ENCODE measurements at regions not wholly inside any gene's neighbourhood (a gene's known extent, or its start where the extent isn't known, plus 50 kb on each side); places are given as distances from the start of the nearest gene placed in this dataset.

- no peaks in the 10 kb centered on the region for H3F3A ChIP-seq (ENCODE audit: insufficient read depth, low read length, poor library complexity, severe bottlenecking)
- no peak overlapping the region for H3K4me2 ChIP-seq (ENCODE audit: low read length)
- no peaks in the 10 kb centered on the region for H4K20me1 ChIP-seq (ENCODE audit: insufficient read depth)
- no peaks in the 10 kb centered on the region for H3K27me3 ChIP-seq (ENCODE audit: insufficient read depth, low read depth, low read length)
- no peak overlapping the region for H3K9ac ChIP-seq (ENCODE audit: low read length)
- H2AFZ ChIP-seq (ENCODE audit: low read depth, low read length): no peak overlapping the region
- no peaks in the 10 kb centered on the region for H3K9me2 ChIP-seq (ENCODE audit: insufficient read depth, low read length)
- no peak overlapping the region for H3K4me3 ChIP-seq (ENCODE audit: low read length)
- no peak overlapping the region for H3K27ac ChIP-seq (ENCODE audit: low read length)
- no peaks in the 10 kb centered on the region for H3K79me2 ChIP-seq (replicated peaks; ENCODE audit: insufficient read depth, low read length)
- H3K36me3 ChIP-seq (ENCODE audit: insufficient read depth, low read length): no peaks in the 10 kb centered on the region
- TF ChIP-seq SMC3 (conservative IDR thresholded peaks at IDR 0.05; ENCODE audit: poor library complexity) (no peak), TAF1 (IDR thresholded peaks at IDR 0.05; ENCODE audit: low read depth) (no peak), REST (IDR thresholded peaks at IDR 0.05; ENCODE audit: borderline replicate concordance) (no peak), EP300 (conservative IDR thresholded peaks at IDR 0.05; ENCODE audit: poor library complexity, severe bottlenecking) (no peak), RAD21 (conservative IDR thresholded peaks at IDR 0.05) (no peak), EZH2 (IDR thresholded peaks at IDR 0.05; ENCODE audit: borderline replicate concordance, insufficient read depth, low read length, poor library complexity, severe bottlenecking) (no peak), MXI1 (conservative IDR thresholded peaks at IDR 0.05; ENCODE audit: poor library complexity, severe bottlenecking) (no peak), POLR2AphosphoS5 (IDR thresholded peaks at IDR 0.05) (no peak), CTCF (IDR thresholded peaks at IDR 0.05; ENCODE audit: poor library complexity, severe bottlenecking) (no peak)
- H3K9me3 ChIP-seq (ENCODE audit: low read length): no peaks in the 10 kb centered on the region
Observed at GRCh38 chr3:6089780-6090179, 771.1 kb upstream of the GRM7 start.

GRCh38 chr3:6091262-6091661, 769.7 kb upstream of the GRM7 start:
- no peak overlapping the region for H3K4me2 ChIP-seq (ENCODE audit: low read length)
- H3K9me2 ChIP-seq (ENCODE audit: insufficient read depth, low read length): no peaks in the 10 kb centered on the region
- no peaks in the 10 kb centered on the region for H3K27me3 ChIP-seq (ENCODE audit: insufficient read depth, low read depth, low read length)
- no peaks in the 10 kb centered on the region for H3K9me3 ChIP-seq (ENCODE audit: low read length)
- H4K20me1 ChIP-seq (ENCODE audit: insufficient read depth): no peaks in the 10 kb centered on the region
- no peaks in the 10 kb centered on the region for H3K36me3 ChIP-seq (ENCODE audit: insufficient read depth, low read length)
- no peak overlapping the region for H2AFZ ChIP-seq (ENCODE audit: low read depth, low read length)
- H3F3A ChIP-seq (ENCODE audit: insufficient read depth, low read length, poor library complexity, severe bottlenecking): no peaks in the 10 kb centered on the region
- no peak overlapping the region for H3K27ac ChIP-seq (ENCODE audit: low read length)
- H3K79me2 ChIP-seq (replicated peaks; ENCODE audit: insufficient read depth, low read length): no peaks in the 10 kb centered on the region
- no peak for TF ChIP-seq REST (IDR thresholded peaks at IDR 0.05; ENCODE audit: borderline replicate concordance)
- no peak for TF ChIP-seq POLR2AphosphoS5 (IDR thresholded peaks at IDR 0.05)
- no peak for TF ChIP-seq CTCF (IDR thresholded peaks at IDR 0.05; ENCODE audit: poor library complexity, severe bottlenecking)
- no peak for TF ChIP-seq EP300 (conservative IDR thresholded peaks at IDR 0.05; ENCODE audit: poor library complexity, severe bottlenecking)
- TF ChIP-seq RAD21 (conservative IDR thresholded peaks at IDR 0.05): no peak
- TF ChIP-seq EZH2 (IDR thresholded peaks at IDR 0.05; ENCODE audit: borderline replicate concordance, insufficient read depth, low read length, poor library complexity, severe bottlenecking): no peak
- TF ChIP-seq SMC3 (conservative IDR thresholded peaks at IDR 0.05; ENCODE audit: poor library complexity): no peak
- TF ChIP-seq TAF1 (IDR thresholded peaks at IDR 0.05; ENCODE audit: low read depth): no peak
- TF ChIP-seq MXI1 (conservative IDR thresholded peaks at IDR 0.05; ENCODE audit: poor library complexity, severe bottlenecking): no peak
- H3K9ac ChIP-seq (ENCODE audit: low read length): no peak overlapping the region
- no peak overlapping the region for H3K4me3 ChIP-seq (ENCODE audit: low read length)
